PC-9 (cell line): ENCODE measurements at regions not wholly inside any gene's neighbourhood (a gene's known extent, or its start where the extent isn't known, plus 50 kb on each side); places are given as distances from the start of the nearest gene placed in this dataset.
"Not testable (repeated sequence)": the region's sequence is repeated elsewhere in the genome, so short reads cannot be mapped to it uniquely, and the experiment has no call there.

Source experiments
- CTCF ChIP-seq: fragments of 200-600 bp; sonication (generic); conservative IDR thresholded peaks from 2 replicates; pipeline ENCODE4 v1.6.1; 2017; ENCODE audit warnings: mixed run types, antibody characterized with exemption, mild to moderate bottlenecking, moderate library complexity
- EZH2 ChIP-seq: fragments of 200-600 bp; sonication (generic); IDR thresholded peaks from 2 replicates; pipeline ENCODE4 v1.8.0; 2017; ENCODE audit warnings: antibody characterized with exemption, low read depth

GRCh38 chr2:7876445-7876844 is 805.4 kb upstream of the ID2 start:
- not testable (repeated sequence) for TF ChIP-seq EZH2, CTCF
